SK-N-SH (cell line): ENCODE measurements at regions not wholly inside any gene's neighbourhood (a gene's known extent, or its start where the extent isn't known, plus 50 kb on each side); places are given as distances from the start of the nearest gene placed in this dataset.

Experiments
- CTCF ChIA-PET: fragments of 300-600, 350-600 bp; formaldehyde crosslinking; extraction: SDS; loops from one replicate; lab custom pipeline; 2021; lab: Yijun Ruan, JAX
- POLR2A ChIA-PET: fragments of 350-600 bp; sonication (Branson Sonifier 250); formaldehyde crosslinking; extraction: SDS; loops from one replicate; lab custom pipeline; 2020; ENCODE audit warnings: antibody characterized with exemption, inconsistent platforms; lab: Yijun Ruan, JAX
- DNase-seq: peaks from one replicate; pipeline ENCODE4 v3.0.0; 2012
- H2AFZ ChIP-seq: fragments of 200-600 bp; sonication (generic); 2 replicates; pipeline ENCODE4 v1.8.1; 2016; ENCODE audit warnings: antibody characterized with exemption, mild to moderate bottlenecking, low read depth
- H3F3A ChIP-seq: fragments of 200-600 bp; sonication (generic); replicated peaks from 2 replicates; pipeline ENCODE3; 2016; ENCODE audit warnings: antibody characterized with exemption, mild to moderate bottlenecking; ENCODE audit not compliant: insufficient read depth
- H3K27ac ChIP-seq, 2 experiments: fragments of 200-500 bp in 1 of 2; fragments of 200-600 bp in 1 of 2; sonication (Bioruptor generic) in 1 of 2; sonication (generic), shearing (Covaris generic) in 1 of 2; 2 replicates each; pipeline versions ENCODE4 v1.5.1 to v1.6.1; 2014 to 2016; ENCODE audit warnings: low read depth in 2 of 2, inconsistent platforms in 1 of 2, low read length in 1 of 2, mild to moderate bottlenecking in 1 of 2, mixed read lengths in 1 of 2
- H3K27me3 ChIP-seq: fragments of 200-600 bp; sonication (generic), shearing (Covaris generic); 2 replicates; pipeline ENCODE4 v1.6.1; 2016; ENCODE audit warnings: mixed run types; ENCODE audit not compliant: insufficient read depth
- H3K36me3 ChIP-seq, 2 experiments: fragments of 200-500 bp in 1 of 2; fragments of 200-600 bp in 1 of 2; sonication (Bioruptor generic) in 1 of 2; sonication (generic) in 1 of 2; replicated peaks in 1 of 2; 2 replicates each; pipeline versions ENCODE3 to v1.5.1; 2014 to 2016; ENCODE audit warnings: low read length in 1 of 2, mild to moderate bottlenecking in 1 of 2; ENCODE audit not compliant: insufficient read depth in 2 of 2, control insufficient read depth in 1 of 2
- H3K4me1 ChIP-seq, 2 experiments: fragments of 200-500 bp in 1 of 2; fragments of 200-600 bp in 1 of 2; sonication (Bioruptor generic) in 1 of 2; sonication (generic), shearing (Covaris generic) in 1 of 2; 2 replicates each; pipeline versions ENCODE4 v1.5.1 to v1.6.1; 2014 to 2016; ENCODE audit warnings: low read depth in 1 of 2, low read length in 1 of 2, mixed run types in 1 of 2; ENCODE audit not compliant: insufficient read depth in 2 of 2, control insufficient read depth in 1 of 2
- H3K4me2 ChIP-seq: fragments of 200-600 bp; sonication (generic), shearing (Covaris generic); 2 replicates; pipeline ENCODE4 v1.6.1; 2017; ENCODE audit warnings: mixed run types
- H3K4me3 ChIP-seq, 2 experiments: fragments of 200-500 bp in 1 of 2; fragments of 200-600 bp in 1 of 2; sonication (Bioruptor generic) in 1 of 2; sonication (generic), shearing (Covaris generic) in 1 of 2; 2 replicates each; pipeline versions ENCODE4 v1.5.1 to v1.8.1; 2014 to 2016; ENCODE audit warnings: low read depth in 2 of 2, inconsistent platforms in 1 of 2, low read length in 1 of 2, mild to moderate bottlenecking in 1 of 2, mixed read lengths in 1 of 2, moderate library complexity in 1 of 2
- H3K79me2 ChIP-seq: fragments of 200-600 bp; sonication (generic); 2 replicates; pipeline ENCODE4 v1.8.1; 2017; ENCODE audit warnings: mild to moderate bottlenecking; ENCODE audit not compliant: insufficient read depth
- H3K9ac ChIP-seq: fragments of 200-600 bp; sonication (generic); 2 replicates; pipeline ENCODE4 v1.6.1; 2017; ENCODE audit warnings: mixed run types
- H3K9me2 ChIP-seq: fragments of 200-600 bp; sonication (generic); 2 replicates; pipeline ENCODE4 v1.6.1; 2017; ENCODE audit warnings: mixed run types
- H3K9me3 ChIP-seq: fragments of 200-600 bp; sonication (generic); 2 replicates; pipeline ENCODE4 v1.6.1; 2017; ENCODE audit warnings: mixed run types, mild to moderate bottlenecking, moderate library complexity
- H4K20me1 ChIP-seq: fragments of 200-600 bp; sonication (generic); 2 replicates; pipeline ENCODE4 v1.6.1; 2017; ENCODE audit warnings: mild to moderate bottlenecking, mixed run types; ENCODE audit not compliant: insufficient read depth
- EP300 ChIP-seq, 2 experiments: IDR thresholded peaks; 2 replicates each; pipeline versions ENCODE4 v1.4.0 to v1.6.1; 2012; ENCODE audit warnings: borderline replicate concordance in 1 of 2, low read depth in 1 of 2, low read length in 1 of 2
- FOXJ3 ChIP-seq: sonication (generic); formaldehyde crosslinking; IDR thresholded peaks from 2 replicates; pipeline ENCODE4 v1.5.1; 2020; ENCODE audit warnings: mild to moderate bottlenecking, missing genetic modification reagents
- FOXM1 ChIP-seq: IDR thresholded peaks from 2 replicates; pipeline ENCODE4 v1.4.0; 2012; ENCODE audit warnings: low read depth, mild to moderate bottlenecking
- JUND ChIP-seq: IDR thresholded peaks from 2 replicates; pipeline ENCODE4 v1.4.0; 2012
- NRF1 ChIP-seq: IDR thresholded peaks from 2 replicates; pipeline ENCODE4 v1.6.1; 2012; ENCODE audit warnings: low read depth, mild to moderate bottlenecking, low read length
- POLR2AphosphoS5 ChIP-seq: IDR thresholded peaks from 2 replicates; pipeline ENCODE4 v1.6.1; 2012; ENCODE audit warnings: low read depth, low read length
- RXRA ChIP-seq: IDR thresholded peaks from 2 replicates; pipeline ENCODE4 v1.4.0; 2012; ENCODE audit warnings: low read depth, mild to moderate bottlenecking, borderline replicate concordance
- SMC3 ChIP-seq: IDR thresholded peaks from 2 replicates; pipeline ENCODE4 v1.6.1; 2012; ENCODE audit warnings: low read depth, low read length, improper control_type of control experiment
- YY1 ChIP-seq: IDR thresholded peaks from 2 replicates; pipeline ENCODE4 v1.4.0; 2012; ENCODE audit warnings: low read depth, mild to moderate bottlenecking
- WGBS: methylation state at CpG from one replicate; pipeline ENCODE4 v1.1.6; 2017; ENCODE audit warnings: low lambda C conversion rate; 5-methylcytosine and 5-hydroxymethylcytosine counted together
- TF ChIP-seq, protein P1 (sequence below): fragments of 150-350 bp; IDR thresholded peaks from 2 replicates; pipeline ENCODE4 v1.6.1; 2016; ENCODE audit warnings: mild to moderate bottlenecking, low read depth, low read length
- TF ChIP-seq, protein P2 (sequence below): IDR thresholded peaks from 2 replicates; pipeline ENCODE4; 2012
- TF ChIP-seq, protein P3 (sequence below): IDR thresholded peaks from 2 replicates; pipeline ENCODE4 v1.6.1; 2012; ENCODE audit warnings: mild to moderate bottlenecking, low read depth, low read length, moderate library complexity
- TF ChIP-seq, protein P4 (sequence below): fragments of 200-600 bp; sonication (generic); IDR thresholded peaks from 2 replicates; pipeline ENCODE4 v1.6.1; 2017; ENCODE audit warnings: antibody characterized with exemption, mild to moderate bottlenecking, moderate library complexity

DNA sequence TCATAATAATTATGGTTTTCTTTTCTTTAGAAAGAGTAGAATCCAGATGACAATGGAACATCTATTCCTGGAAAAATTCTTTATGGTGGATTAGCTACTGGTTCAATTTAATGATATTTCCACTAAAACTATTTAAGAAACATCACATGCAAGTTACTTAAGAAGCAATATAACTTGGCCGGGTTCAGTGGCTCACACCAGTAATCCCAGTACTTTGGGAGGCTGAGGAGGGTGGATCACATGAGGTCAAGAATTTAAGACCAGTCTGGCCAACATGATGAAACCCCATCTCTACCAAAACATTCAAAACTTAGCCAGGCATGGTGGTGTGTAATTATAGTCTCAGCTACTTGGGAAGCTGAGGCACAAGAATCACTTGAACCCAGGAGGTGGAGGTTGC lies 65.9 kb upstream of the SMLR1 start (continued):
- TF ChIP-seq, protein P1, sequence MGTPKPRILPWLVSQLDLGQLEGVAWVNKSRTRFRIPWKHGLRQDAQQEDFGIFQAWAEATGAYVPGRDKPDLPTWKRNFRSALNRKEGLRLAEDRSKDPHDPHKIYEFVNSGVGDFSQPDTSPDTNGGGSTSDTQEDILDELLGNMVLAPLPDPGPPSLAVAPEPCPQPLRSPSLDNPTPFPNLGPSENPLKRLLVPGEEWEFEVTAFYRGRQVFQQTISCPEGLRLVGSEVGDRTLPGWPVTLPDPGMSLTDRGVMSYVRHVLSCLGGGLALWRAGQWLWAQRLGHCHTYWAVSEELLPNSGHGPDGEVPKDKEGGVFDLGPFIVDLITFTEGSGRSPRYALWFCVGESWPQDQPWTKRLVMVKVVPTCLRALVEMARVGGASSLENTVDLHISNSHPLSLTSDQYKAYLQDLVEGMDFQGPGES: no peak
- TF ChIP-seq EP300 (IDR thresholded peaks at IDR 0.05; ENCODE audit: borderline replicate concordance in 1 of 2, low read depth in 1 of 2, low read length in 1 of 2) (no peak), FOXJ3 (CRISPR knock-in tag) (no peak)
- TF ChIP-seq, protein P2, sequence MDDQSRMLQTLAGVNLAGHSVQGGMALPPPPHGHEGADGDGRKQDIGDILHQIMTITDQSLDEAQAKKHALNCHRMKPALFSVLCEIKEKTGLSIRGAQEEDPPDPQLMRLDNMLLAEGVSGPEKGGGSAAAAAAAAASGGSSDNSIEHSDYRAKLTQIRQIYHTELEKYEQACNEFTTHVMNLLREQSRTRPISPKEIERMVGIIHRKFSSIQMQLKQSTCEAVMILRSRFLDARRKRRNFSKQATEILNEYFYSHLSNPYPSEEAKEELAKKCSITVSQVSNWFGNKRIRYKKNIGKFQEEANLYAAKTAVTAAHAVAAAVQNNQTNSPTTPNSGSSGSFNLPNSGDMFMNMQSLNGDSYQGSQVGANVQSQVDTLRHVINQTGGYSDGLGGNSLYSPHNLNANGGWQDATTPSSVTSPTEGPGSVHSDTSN: no peak

DNA sequence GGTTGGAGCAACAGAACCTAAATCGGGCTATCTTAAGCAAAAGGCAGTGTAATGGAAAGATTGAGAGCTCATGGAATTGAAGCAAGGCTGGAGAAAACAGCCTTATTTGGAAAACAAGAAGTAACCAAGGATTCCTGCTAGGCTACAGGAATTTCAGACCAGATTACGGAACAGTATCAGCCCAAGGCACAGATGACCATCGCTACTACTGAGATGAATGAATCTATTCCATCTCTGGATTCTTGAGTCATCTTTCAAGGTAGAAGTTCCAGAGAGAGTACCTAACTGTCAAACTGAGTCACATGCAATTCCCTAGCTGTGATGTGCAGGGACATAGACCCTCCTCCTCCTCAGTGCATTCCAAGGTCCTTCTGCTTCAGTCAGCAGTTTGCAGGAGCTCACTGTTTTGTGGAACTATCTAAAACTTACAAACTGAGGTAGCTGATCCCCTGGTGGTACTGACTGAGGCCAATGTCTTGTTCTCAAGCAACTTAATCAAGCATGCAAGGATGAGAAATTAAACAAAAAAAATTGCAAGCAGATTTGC lies 62.0 kb upstream of the SMLR1 start:
- Histone ChIP-seq H3F3A (no peaks in the 10 kb centered on the region), H3K4me1 (no peaks in the 10 kb centered on the region), H3K9me2 (no peaks in the 10 kb centered on the region), H3K79me2 (no peaks in the 10 kb centered on the region), H3K36me3 (peaks cover 0 to 5% of the 10 kb centered on the region in 2 experiments), H3K9ac (no peak overlapping the region), H4K20me1 (no peaks in the 10 kb centered on the region), H3K27me3 (no peaks in the 10 kb centered on the region), H3K9me3 (peaks cover 5% of the 10 kb centered on the region; the same call in 1 of the 2 replicates), H3K27ac (no peak overlapping the region), H3K4me2 (no peak overlapping the region), H3K4me3 (no peak overlapping the region), H2AFZ (no peak overlapping the region)
- no peak for TF ChIP-seq FOXM1
- TF ChIP-seq RXRA: no peak
- WGBS: 57% methylated on average over 3 of the region's 3 CpGs
- no peak for DNase-seq
- ChIA-PET POLR2A (no interaction called here), CTCF (interaction anchor here (0.6 kb wide), 1 partner anchor 805 kb away, joined by 3 read pairs; no protein-coding TSS in a partner anchor)

DNA sequence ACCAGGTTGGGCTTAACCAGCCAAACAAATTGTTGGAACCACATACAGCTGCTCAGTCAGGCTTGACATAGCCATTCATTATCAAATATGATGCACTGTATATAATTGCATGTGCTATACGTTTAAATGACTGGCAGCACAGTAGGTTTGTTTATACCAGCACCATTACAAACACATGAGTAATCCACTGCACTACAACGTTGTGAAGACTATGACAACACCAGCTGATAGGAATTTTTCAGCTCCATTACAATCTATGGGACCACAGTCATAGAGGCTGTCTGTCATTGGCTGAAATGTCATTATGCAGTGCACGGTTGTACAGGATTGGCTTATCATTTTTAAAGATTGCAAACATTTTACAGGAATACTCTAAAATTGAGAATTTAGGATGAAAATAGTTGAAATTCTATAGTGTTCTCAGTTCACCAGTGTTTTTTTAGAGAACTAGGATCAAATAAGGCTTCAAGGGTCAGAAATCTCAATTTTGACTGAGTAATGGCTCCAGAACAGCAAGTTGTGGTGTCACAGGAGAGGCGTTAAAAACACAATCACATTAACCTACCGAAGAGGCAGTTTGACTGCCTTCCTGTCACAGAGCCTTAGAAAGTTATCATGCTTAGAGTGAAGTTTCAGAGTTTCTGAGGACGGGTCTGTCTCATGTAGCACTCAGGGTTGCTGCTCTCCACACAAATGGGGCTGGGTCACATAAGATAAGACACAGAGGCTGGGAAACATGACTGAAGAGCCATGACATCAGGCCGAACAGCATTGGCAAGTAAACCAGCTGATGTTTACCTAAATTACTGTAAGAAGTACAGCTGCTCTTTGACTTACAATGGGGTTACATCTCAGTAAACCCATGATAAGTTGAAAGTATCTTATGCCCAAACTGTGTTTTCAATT lies 60.7 kb upstream of the SMLR1 start:
- WGBS: 38% methylated on average over 7 of the region's 7 CpGs
- no peak for DNase-seq
- CTCF ChIA-PET: interaction anchor here (0.7 kb wide), 1 partner anchor 68 kb away, joined by 3 read pairs; no protein-coding TSS in a partner anchor
- TF ChIP-seq NRF1 (no peak), FOXM1 (no peak), SMC3 (no peak), JUND (no peak), YY1 (no peak), POLR2AphosphoS5 (no peak)
- TF ChIP-seq, protein P1: no peak
- TF ChIP-seq, protein P3, sequence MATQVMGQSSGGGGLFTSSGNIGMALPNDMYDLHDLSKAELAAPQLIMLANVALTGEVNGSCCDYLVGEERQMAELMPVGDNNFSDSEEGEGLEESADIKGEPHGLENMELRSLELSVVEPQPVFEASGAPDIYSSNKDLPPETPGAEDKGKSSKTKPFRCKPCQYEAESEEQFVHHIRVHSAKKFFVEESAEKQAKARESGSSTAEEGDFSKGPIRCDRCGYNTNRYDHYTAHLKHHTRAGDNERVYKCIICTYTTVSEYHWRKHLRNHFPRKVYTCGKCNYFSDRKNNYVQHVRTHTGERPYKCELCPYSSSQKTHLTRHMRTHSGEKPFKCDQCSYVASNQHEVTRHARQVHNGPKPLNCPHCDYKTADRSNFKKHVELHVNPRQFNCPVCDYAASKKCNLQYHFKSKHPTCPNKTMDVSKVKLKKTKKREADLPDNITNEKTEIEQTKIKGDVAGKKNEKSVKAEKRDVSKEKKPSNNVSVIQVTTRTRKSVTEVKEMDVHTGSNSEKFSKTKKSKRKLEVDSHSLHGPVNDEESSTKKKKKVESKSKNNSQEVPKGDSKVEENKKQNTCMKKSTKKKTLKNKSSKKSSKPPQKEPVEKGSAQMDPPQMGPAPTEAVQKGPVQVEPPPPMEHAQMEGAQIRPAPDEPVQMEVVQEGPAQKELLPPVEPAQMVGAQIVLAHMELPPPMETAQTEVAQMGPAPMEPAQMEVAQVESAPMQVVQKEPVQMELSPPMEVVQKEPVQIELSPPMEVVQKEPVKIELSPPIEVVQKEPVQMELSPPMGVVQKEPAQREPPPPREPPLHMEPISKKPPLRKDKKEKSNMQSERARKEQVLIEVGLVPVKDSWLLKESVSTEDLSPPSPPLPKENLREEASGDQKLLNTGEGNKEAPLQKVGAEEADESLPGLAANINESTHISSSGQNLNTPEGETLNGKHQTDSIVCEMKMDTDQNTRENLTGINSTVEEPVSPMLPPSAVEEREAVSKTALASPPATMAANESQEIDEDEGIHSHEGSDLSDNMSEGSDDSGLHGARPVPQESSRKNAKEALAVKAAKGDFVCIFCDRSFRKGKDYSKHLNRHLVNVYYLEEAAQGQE: no peak
- TF ChIP-seq, protein P4, sequence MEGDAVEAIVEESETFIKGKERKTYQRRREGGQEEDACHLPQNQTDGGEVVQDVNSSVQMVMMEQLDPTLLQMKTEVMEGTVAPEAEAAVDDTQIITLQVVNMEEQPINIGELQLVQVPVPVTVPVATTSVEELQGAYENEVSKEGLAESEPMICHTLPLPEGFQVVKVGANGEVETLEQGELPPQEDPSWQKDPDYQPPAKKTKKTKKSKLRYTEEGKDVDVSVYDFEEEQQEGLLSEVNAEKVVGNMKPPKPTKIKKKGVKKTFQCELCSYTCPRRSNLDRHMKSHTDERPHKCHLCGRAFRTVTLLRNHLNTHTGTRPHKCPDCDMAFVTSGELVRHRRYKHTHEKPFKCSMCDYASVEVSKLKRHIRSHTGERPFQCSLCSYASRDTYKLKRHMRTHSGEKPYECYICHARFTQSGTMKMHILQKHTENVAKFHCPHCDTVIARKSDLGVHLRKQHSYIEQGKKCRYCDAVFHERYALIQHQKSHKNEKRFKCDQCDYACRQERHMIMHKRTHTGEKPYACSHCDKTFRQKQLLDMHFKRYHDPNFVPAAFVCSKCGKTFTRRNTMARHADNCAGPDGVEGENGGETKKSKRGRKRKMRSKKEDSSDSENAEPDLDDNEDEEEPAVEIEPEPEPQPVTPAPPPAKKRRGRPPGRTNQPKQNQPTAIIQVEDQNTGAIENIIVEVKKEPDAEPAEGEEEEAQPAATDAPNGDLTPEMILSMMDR: no peak

More for the DNA sequence above, 60.7 kb upstream of the SMLR1 start:
- no peaks in the 10 kb centered on the region for H3F3A ChIP-seq
- H4K20me1 ChIP-seq: no peaks in the 10 kb centered on the region
- POLR2A ChIA-PET: no interaction called here
- no peak overlapping the region for H2AFZ ChIP-seq
- H3K4me2 ChIP-seq: no peak overlapping the region
- H3K27ac ChIP-seq: no peak overlapping the region
- H3K9me2 ChIP-seq: no peaks in the 10 kb centered on the region
- no peaks in the 10 kb centered on the region for H3K4me1 ChIP-seq
- H3K36me3 ChIP-seq: no peaks in the 10 kb centered on the region
- no peaks in the 10 kb centered on the region for H3K27me3 ChIP-seq
- H3K4me3 ChIP-seq: no peak overlapping the region
- H3K79me2 ChIP-seq: no peaks in the 10 kb centered on the region
- no peaks in the 10 kb centered on the region for H3K9me3 ChIP-seq
- no peak overlapping the region for H3K9ac ChIP-seq
